SW480 (cell line): ENCODE measurements at regions not wholly inside any gene's neighbourhood (a gene's known extent, or its start where the extent isn't known, plus 50 kb on each side); places are given as distances from the start of the nearest gene placed in this dataset.

ENCODE experiments used
- DNase-seq: peaks from one replicate; pipeline ENCODE4 v3.0.0-alpha.2; 2016; ENCODE audit warnings: low spot score

DNA sequence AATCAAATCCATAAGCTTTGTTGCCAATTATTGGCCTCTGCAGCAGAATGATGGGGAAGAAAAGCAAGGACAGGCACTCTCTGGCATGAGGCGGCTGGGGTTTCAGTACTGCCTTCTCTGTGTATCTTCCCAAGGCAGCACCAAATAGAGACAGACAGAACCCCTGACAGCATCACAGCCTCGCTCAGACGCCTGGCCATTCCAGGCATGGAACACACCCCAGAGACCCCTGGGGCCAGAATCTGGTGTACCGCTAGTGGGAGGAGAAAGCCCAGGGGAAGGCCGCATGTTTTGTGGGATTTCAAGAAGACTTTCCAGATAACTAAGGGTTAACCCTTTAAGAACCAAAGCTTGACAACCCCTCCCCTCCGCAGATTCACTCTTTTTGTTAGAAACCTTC, 282.1 kb downstream of the EN1 start:
- DNase-seq: no peak

DNA sequence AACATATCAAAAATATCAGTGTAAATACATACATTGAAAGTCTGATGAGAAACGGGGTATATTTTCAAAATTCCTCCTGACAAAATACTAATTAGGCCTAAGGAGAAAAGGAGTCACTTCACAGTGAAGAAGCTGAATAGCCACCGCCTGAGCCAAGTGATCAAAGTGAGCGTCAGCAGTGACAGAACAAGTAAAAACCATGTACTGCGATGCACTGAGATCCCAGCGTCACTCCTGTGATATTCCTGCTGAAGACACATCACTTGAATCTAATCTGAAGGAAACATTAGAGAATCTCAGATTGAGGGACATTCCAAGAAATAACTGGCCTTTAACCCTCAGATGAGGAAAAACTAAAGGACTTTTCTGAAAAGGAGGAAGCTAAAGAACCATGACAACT, 285.3 kb downstream of the EN1 start:
- DNase-seq: no peak

DNA sequence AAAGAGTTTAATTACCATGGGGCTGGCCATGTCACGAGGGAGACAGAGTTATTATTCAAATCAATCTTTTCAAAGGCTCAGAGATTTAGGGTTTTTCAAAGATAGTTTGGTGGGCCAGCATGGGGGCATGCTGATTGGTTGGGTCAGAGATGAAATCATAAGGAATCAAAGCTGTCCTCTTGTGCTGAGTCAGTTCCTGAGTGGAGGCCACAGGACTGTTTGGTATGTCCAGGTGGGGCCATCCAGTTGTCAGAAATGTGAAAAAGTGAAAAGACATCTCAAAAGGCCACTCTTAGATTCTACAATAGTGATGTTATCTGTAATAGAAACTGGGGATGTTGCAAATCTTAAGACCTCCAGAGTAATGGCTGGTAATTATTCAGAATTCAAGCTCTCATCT, 288.6 kb downstream of the EN1 start:
- no peak for DNase-seq

DNA sequence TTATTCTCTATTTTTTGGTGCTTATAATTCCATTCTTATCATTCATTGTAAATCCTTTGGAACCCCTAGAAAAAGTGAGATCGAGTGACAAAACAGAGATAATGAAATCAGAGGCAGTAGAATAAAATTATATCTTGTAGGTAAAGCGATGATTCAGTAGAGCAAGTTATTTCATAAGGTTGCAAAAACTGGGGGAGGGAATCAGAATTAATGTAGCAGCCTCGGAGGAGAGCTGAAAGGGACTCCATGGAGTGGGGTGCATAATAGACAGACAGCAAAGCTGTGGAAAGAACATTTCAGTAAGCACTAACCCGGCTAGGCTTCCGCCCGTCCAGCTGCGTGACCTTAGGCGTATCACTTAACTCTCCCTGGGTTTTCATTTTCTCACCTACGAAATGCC, 289.7 kb downstream of the EN1 start:
- no peak for DNase-seq

DNA sequence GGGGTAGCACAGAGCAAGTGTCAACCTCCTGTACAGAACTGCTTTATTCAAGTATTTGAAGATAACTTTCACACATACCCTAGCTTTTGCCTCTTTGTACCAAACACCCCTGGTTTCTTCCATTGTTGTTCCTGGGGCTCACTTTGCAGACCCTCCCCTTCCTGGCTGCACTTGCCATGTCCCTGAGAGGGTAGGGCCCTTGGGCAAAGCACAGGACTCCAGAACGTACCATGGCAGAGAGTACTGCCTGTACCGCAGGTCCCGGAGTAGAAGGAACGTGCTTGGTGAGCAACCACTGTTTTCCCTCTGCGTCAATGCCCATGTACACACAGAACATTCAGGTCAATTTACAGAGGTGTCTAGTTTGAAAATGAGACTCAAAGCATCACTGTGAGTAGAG, 290.4 kb downstream of the EN1 start:
- no peak for DNase-seq

DNA sequence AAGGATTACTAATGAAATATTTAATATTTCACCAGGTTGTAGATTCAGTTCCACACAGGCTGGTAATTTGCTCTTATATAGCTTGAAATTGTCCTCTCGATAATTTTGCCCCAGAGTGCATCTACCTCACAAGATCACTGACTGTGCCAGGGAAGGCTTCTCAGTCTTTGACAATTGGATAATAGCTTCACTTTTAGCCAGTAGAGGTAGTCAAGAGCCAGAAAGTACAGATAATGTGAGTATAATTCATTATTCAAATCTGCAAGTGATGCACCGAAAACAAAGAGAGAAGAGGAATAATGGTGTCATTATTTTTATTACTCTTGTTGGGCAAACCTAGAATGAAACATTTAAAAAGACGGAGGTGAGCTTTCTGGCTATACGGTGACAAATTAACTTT, 292.8 kb downstream of the EN1 start:
- no peak for DNase-seq

DNA sequence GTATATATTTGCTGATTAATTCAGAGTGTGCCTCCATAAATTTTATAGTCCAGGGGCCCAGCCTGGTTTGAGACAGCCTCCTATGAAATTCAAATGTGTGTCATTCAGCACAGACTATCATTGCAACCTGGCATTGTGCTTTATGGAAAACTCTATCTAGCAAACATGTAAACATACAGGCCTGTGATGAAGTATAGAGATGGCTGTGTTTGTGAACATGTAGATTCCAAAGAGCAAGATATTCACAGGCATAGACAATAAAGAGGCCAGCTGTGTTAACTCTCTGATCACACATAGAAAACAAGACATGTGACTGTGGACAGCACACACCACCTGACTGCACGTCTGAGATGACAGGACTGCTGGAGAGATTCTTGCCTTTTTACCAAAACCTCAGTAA, 297.9 kb downstream of the EN1 start:
- no peak for DNase-seq

DNA sequence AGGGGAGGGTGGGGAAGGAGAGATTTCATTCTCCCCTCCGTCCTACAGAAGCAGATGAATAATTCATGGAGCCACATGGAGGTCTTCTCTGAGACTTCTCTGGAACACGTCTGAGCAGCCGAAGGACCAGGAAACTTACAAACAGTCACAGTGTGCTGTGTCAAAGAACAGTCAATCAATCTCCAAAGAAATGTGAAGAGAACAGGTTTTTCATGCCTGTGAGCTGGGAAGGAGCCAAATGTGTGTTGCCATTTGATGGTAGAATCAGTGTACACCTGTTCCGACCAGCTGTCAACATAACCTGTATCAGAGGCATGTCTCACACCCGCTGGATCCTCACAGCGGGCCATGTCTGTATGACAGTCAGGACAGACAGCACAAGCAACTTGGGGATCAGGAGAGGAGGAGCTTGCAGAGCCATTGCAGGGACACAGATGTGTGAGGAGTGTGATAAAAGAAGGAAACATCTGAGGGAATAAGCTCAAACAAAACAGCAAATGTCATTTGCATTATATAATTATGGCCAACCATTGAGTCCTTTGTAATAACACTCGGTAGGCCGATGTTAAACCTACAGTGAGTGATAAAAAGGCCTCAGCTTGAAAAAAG, 298.5 kb downstream of the EN1 start:
- DNase-seq: no peak

DNA sequence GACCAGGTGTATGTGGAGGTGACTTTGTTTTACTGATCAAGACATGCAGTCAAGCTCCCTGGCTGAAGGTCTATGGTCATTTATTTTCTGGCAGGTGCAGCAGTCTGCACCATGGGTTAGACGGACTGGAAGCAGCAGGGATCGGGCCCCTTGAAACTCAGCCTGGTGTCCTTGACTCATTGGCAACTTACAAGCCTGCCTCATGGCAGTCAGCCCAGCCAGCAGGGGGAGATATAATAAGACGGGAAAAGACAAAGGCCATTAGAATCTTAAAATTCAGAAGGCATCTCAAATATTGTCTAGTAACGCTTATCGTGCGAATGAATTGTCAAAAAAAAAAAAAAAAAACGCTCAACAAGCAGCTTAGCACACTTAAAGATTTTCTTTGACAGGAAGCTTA, 308.2 kb downstream of the EN1 start:
- peak; percentile 11 for DNase-seq

DNA sequence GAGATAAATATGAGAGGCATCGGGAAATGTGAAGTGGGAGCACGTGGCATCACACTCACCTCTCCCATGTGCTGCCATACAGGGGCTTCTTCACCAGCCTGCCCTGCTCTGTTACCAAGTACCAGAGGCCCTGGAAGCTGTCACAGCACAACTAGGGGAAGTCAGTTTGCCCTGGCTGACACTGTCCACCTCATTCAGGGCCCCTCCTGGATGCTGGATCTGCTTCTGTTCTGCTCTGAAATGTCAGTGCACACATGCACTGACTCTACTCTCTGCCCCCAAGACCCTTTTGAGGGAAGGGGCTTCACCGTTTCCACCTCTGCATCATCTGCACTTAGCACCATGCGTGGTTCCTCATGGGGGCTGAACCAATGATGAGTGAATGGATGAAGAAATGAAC, 311.1 kb downstream of the EN1 start:
- no peak for DNase-seq

DNA sequence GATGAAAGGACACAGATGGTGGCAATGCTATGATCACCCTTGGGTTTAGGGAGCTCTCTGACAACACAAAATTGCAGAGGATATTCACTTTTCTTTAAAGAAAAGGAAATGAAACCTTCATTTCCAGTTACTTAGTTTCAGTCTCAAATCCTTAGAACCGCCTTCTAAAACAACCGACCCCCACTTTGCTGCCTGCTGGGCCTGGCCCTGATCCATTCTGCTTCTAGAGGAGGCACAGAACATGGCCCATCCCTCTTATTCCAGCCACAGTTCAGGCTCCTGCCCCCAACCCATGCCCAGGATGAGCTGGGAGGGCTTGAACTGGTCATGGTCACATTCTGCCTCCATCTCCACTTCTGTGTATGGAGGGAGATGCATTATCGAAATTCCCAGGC, 311.6 kb downstream of the EN1 start:
- no peak for DNase-seq

DNA sequence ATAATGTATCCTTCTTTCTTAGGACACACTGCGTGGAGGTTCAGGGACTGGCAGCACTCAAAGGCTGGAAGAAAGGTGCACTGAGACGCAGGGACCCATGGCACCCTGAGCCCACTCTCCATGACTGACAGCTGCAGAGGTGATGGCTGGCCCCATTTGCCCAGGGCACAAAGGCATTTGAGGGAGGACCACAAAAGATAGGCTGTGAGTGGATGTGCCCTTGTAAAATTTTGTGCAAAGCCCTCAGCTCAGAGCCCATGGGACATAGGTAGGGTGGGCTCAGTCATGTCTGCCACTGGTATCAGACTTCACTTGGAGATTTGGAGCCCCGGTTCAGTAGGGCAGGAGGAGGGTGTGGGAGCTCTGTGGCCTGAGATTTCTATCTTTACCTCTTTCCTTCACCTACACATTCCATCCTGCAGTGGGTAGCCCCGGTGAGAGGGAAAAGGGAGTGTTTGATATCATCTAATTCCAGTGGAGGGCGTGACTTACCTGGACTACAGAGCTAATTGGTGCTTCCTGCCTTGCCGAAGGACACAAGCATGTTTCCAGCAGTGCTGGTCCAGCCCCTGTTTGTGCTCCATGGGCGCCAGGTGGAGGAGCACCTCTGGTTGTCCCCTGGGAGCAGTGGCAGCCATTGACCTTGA, 312.2 kb downstream of the EN1 start:
- DNase-seq: peak; percentile 49

DNA sequence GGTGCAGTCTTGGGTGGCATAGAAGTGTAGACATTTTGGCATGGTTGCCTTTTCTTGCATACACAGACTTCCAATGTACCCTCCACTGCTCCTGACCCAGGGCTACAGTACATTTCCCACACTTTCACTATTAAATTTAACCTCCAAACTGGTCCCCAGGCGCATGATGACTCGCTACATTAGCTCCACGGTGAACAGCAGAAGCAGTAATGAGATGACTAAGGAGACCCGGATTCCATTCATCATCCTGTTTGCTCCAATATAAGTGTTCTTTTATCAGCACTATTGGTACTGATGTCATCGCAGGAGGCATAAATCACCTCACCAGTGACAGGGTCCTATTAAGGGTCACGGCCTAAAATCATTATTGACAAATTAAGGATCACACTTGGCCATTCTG, 316.5 kb downstream of the EN1 start:
- DNase-seq: peak; percentile 10

DNA sequence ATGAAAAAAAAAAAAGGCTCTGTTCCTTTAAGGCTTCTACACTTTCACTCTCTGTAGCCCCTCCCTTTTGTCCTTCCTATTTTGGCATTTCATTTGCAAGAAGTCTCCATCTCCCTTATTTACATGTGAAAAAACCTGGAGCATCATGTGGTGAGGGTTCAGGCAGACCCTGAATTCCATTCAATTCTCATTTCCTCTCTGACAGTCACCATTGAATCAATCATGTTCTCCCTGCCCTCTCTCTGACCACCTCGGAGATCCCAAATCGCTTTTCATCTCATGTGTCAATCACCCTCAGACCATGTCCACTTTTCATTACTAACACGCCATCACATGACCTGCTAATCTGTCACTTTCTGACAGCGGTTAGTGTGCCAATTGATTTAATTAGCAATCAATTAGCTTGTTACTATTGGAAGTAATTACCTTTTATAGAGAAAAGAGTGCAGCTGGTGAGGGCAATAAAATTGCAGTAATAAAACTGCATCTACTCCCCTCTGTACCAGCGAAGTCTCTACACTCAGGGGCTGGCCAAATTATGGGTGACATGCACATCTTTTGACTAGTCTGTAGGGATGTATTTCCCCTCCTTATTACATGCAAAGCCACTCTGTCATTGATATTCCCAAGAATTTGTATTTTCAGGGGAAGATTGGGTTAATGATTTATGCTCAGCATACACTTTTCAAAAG, 317.4 kb downstream of the EN1 start:
- DNase-seq: no peak

DNA sequence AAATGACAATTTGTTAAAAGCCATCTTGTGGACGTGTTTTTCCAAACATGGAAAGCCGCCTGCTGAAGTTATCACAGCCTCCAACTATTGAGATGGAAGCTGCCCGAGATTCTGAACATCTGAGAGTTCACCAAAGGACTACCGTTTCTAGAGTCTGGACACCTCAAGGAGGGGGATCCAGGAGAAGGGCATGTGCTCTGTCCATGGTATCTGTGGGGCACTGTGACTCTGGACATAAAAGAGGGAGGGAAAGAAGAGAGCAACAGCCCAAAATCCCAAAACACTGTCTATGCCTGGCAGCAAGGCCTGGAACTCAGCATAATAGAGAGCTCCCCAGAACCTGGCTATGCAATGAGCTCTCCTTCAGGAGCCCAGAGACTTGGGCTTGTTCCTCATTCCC, 319.9 kb downstream of the EN1 start:
- DNase-seq: no peak

DNA sequence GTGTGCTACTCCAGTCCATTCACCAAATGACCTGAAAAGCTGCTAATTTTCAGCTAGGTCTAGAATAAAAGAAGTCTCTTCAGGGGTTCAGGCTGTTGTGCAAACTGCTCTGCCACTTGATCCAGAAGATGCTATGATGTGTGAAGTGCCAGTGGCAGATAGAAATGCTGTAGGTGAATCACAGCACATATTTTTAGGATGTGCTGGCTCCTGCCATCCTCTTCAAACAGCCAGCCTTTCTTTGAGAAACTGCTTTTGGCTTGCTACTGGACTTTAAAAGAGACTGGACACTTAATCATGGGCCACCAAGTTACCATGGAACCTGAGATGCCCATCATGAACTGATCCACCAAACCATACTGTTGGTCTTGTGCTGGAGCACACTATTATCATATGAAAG, 322.1 kb downstream of the EN1 start:
- no peak for DNase-seq

DNA sequence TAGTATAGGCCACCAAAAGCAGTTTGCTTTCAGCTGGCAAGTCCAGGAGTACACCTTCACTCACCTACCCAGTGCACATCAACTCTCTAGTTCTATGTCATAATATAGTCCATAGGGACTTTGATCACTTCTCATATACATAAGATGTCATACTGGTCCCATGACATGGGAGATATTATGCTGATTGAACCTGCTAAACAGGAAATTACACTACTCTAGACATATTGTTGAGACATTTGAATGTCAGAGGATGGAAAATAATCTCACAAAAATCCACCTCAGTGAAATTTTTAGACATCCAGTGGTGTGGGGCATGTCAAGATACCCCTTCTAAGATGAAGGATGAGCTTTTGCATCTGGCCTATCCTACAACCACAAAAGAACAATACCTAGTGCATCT, 322.5 kb downstream of the EN1 start:
- DNase-seq: no peak

DNA sequence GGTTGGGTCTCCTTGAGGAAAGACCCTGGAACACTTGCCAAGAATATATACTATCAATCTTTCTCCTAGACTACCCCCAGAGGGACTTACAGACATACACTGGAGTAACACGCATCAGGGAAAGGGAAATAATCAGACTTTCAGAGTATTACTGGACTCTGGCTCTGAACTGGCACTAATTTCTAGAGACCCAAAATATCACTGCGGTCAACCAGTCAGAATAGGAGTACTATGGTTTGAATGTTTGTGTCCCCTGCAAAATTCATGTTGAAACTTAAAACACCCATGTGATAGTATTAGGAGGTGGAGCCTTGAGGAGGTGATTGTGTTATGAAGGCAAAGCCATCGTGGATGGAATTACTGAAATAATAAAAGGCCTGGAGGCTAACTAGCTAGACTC, 323.7 kb downstream of the EN1 start:
- no peak for DNase-seq

DNA sequence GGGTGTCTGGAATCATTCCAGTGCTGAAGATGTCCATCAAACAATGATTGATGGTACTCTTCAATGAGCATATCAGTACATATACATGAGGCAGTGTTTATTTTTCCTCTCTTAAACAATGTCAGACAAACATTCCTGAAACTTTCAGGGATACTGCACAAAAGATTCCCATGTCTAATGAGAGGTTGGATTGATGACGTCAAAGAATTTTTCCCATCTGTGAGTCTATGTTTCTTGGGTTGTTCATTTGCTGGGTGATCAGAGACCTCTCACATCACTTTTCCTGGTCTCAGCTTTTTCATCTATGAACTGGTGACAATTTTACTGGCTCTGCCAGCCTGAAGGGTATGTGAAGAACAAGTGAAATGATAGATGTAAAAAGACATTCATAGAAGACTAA, 325.5 kb downstream of the EN1 start:
- DNase-seq: no peak

DNA sequence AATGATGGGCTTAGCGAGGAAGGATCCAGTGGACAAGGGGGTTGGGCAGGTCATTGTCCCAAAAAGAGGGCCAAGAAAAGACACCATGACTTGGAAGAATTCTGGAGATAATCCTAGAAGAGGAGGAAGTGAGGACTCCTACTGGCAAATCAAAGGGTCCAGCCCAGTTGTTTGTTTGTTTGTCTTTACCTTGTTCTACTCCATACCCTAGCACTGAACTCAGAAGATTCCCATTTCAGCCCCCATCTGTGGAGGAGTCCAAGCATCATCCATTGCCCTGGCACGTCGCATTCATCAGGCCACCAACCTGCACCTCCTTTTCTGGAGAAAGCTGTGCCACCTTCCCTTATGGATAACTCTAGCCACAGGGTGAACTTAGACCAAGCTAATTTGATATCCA, 326.2 kb downstream of the EN1 start:
- DNase-seq: no peak

DNA sequence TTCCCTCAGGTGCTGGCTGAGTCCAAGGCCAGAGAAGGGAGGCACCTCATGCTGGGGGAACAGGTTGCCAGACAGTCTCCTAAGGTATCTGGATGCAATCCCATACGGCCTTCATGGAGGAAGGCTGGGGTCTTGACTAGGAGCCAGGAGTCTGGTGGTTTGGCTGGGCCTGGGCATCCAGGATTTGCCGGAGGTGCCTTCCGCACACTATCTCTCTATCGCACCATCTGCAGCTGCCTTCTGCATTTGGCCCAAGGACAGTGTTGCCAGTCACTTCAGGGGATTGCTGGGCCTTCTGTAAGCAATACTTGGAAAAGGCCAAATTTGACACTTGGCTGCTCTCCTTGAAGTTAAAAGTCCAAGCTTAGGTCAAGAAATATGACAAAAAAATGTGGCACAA, 327.2 kb downstream of the EN1 start:
- DNase-seq: no peak

DNA sequence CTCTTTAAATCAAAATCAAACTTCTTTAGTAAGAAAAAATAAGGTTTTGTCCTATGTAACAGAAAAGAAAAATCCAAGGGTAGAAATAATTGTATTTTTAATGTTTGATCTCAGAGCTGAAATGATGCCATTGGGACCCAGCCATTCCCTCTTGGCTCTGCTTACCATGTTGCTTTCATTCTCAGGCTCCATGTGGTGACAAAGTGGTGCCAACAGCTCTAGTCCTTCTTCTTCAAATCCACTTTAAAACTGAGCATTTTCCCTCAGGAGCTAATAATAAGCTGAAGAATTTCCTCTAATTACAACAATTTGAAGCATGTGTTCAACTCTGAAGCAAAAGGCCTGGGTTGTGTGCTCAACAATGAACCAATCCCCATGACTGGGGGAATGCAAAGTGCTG, 327.9 kb downstream of the EN1 start:
- no peak for DNase-seq

DNA sequence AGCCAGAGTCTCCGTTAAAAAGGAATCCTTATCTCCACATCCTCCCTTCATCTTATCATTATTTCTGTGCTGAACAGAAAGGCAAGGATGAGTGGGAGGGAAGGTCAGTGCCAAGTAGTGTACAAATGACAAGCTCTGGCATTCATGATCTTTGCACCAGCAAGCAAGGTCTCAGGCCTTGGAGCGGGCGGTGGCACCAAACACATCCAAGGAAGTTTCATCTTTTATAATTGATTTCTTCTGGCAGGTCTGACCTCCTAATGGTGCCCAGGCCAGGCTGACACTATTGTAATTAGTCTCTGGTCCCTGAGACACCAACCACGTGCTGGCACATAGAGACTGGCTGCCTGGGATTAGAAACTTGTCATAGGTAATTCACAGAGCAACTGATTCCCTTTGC, 336.6 kb downstream of the EN1 start:
- DNase-seq: no peak
